B cell (primary cell): ENCODE measurements at regions not wholly inside any gene's neighbourhood (a gene's known extent, or its start where the extent isn't known, plus 50 kb on each side); places are given as distances from the start of the nearest gene placed in this dataset.

Experiments
- ATAC-seq: fragments of 200-7000 bp; cut with Tn5 transposase; one replicate; pipeline ENCODE4 v1.10.0; 2021; ENCODE audit warnings: low read depth, mild to moderate bottlenecking, moderate number of reproducible peaks, moderate library complexity
- CTCF ChIA-PET: fragments of 350-600 bp; sonication (Branson Sonifier 250); formaldehyde crosslinking; loops from one replicate; lab custom pipeline; 2021; ENCODE audit warnings: antibody characterized with exemption, inconsistent platforms; lab: Charles Lee
- POLR2A ChIA-PET: fragments of 350-600 bp; sonication (Branson Sonifier 250); formaldehyde crosslinking; loops from one replicate; lab custom pipeline; 2021; ENCODE audit warnings: antibody characterized with exemption; lab: Charles Lee
- DNase-seq: peaks from one replicate; pipeline ENCODE4 v3.0.0; 2013
- H2AFZ ChIP-seq: 2 replicates; pipeline ENCODE4 v1.6.1; 2012; ENCODE audit warnings: mild to moderate bottlenecking, low read depth, low read length; ENCODE audit not compliant: insufficient read depth, poor library complexity, severe bottlenecking
- H3K27ac ChIP-seq, 2 donors: 1 replicate in 1 of 2; 2 replicates in 1 of 2; pipeline ENCODE4 v1.5.1; 2012 to 2013; ENCODE audit warnings: low read length in 2 of 2, mild to moderate bottlenecking in 2 of 2, moderate library complexity in 1 of 2
- H3K27me3 ChIP-seq, 4 experiments: fragments of 200-600 bp in 1 of 4; sonication (generic) in 1 of 4; replicated peaks in 1 of 4; 1 replicate in 2 of 4; 2 replicates in 2 of 4; pipeline versions ENCODE4 v1.6.1 to v1.7.0; 2013 to 2016; ENCODE audit warnings: low read length in 3 of 4, mild to moderate bottlenecking in 2 of 4, mixed read lengths in 1 of 4, moderate library complexity in 1 of 4; ENCODE audit not compliant: insufficient read depth in 4 of 4, control insufficient read depth in 3 of 4; ENCODE audit errors: control extremely low read depth in 1 of 4
- H3K36me3 ChIP-seq, 2 experiments: replicated peaks in 1 of 2; 1 replicate in 1 of 2; 2 replicates in 1 of 2; pipeline versions ENCODE4 v1.6.1 to v1.7.1; 2013; ENCODE audit warnings: low read length in 1 of 2; ENCODE audit not compliant: insufficient read depth in 2 of 2, control insufficient read depth in 1 of 2; ENCODE audit errors: control extremely low read depth in 1 of 2, extremely low read depth in 1 of 2
- H3K4me1 ChIP-seq, 2 donors: fragments of 200-600 bp in 1 of 2; sonication (generic) in 1 of 2; 1 replicate in 1 of 2; 2 replicates in 1 of 2; pipeline versions ENCODE4 v1.5.1 to v1.6.1; 2013 to 2017; ENCODE audit warnings: low read length in 2 of 2; ENCODE audit not compliant: control insufficient read depth in 2 of 2, insufficient read depth in 2 of 2
- H3K4me2 ChIP-seq: replicated peaks from 2 replicates; pipeline ENCODE3; 2012; ENCODE audit warnings: mild to moderate bottlenecking, low read depth, low read length; ENCODE audit not compliant: poor library complexity, severe bottlenecking
- H3K4me3 ChIP-seq, 5 experiments: fragments of 200-600 bp in 1 of 5; sonication (generic) in 1 of 5; 1 replicate in 3 of 5; 2 replicates in 2 of 5; pipeline versions ENCODE4 v1.5.1 to v1.7.0; 2011 to 2016; ENCODE audit warnings: low read length in 4 of 5, mild to moderate bottlenecking in 4 of 5, low read depth in 2 of 5, control low read depth in 1 of 5, moderate library complexity in 1 of 5; ENCODE audit not compliant: insufficient read depth in 1 of 5; ENCODE audit errors: control extremely low read depth in 1 of 5, extremely low read depth in 1 of 5
- H3K79me2 ChIP-seq: fragments of 200-600 bp; sonication (generic); one replicate; pipeline ENCODE4 v1.6.0; 2016; ENCODE audit warnings: low read length; ENCODE audit not compliant: control insufficient read depth, insufficient read depth
- H3K9ac ChIP-seq: fragments of 200-600 bp; sonication (generic); 2 replicates; pipeline ENCODE4 v1.6.1; 2017; ENCODE audit warnings: mild to moderate bottlenecking, low read length, moderate library complexity
- H3K9me3 ChIP-seq, 3 donors: one replicate each; pipeline versions ENCODE4 v1.6.1 to v1.7.1; 2013; ENCODE audit warnings: low read length in 2 of 3; ENCODE audit not compliant: control insufficient read depth in 2 of 3, insufficient read depth in 1 of 3; ENCODE audit errors: control extremely low read depth in 1 of 3
- H4K20me1 ChIP-seq: 2 replicates; pipeline ENCODE4 v1.6.0; 2012; ENCODE audit warnings: mild to moderate bottlenecking, low read length; ENCODE audit not compliant: insufficient read depth, control insufficient read depth, poor library complexity, severe bottlenecking
- H3K27ac Mint-ChIP-seq: one replicate; pipeline ENCODE4 v1.8.0; 2021; ENCODE audit warnings: mixed read lengths
- H3K27me3 Mint-ChIP-seq: one replicate; pipeline ENCODE4 v1.8.0; 2021; ENCODE audit warnings: mixed read lengths
- H3K4me1 Mint-ChIP-seq: one replicate; pipeline ENCODE4 v1.8.0; 2021; ENCODE audit warnings: mixed read lengths
- H3K4me3 Mint-ChIP-seq: one replicate; pipeline ENCODE4 v1.8.0; 2021; ENCODE audit warnings: mixed read lengths
- H3K9me3 Mint-ChIP-seq: one replicate; pipeline ENCODE4 v1.8.0; 2022; ENCODE audit warnings: mixed read lengths; ENCODE audit not compliant: insufficient read depth
- EZH2 ChIP-seq: IDR thresholded peaks from 2 replicates; pipeline ENCODE4 v1.6.1; 2012; ENCODE audit warnings: borderline replicate concordance, low read depth, mild to moderate bottlenecking, moderate library complexity, low read length; ENCODE audit not compliant: insufficient read depth, poor library complexity, severe bottlenecking
- WGBS: methylation state at CpG from one replicate; pipeline ENCODE4 v1.1.5; 2013; ENCODE audit warnings: missing lambda C conversion rate; ENCODE audit not compliant: insufficient coverage; 5-methylcytosine and 5-hydroxymethylcytosine counted together
- intact Hi-C: fragments of 100-400 bp; cut with micrococcal nuclease; formaldehyde crosslinking; loops from one replicate; pipeline ENCODE4 v1.10.0; 2022
- TF ChIP-seq, protein P1 (sequence below): fragments of 200-600 bp; IDR thresholded peaks from one replicate; pipeline ENCODE4 v1.8.0; 2022; ENCODE audit warnings: antibody characterized with exemption, mild to moderate bottlenecking

DNA sequence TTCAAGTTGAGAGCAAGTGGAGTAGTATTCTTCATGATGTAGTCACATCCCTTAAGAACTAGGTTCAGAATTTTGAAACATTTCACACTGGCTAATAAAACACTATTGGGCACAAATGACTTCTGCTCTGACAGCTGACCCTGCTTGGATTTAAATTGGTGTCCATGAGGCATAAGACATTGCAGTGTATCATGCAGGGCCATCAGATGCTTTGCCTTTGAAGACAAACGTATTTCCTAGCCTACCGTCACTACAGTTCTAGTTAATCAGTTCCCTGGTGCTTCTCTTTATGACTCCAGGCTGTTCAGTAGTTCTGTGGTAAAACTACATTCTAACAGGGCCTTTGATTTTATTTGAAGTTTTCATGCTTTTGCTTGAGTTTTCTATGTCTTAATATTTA lies 168.5 kb upstream of the ZNF804B start:
- H3K4me1 Mint-ChIP-seq, result no peaks in the 10 kb centered on the region
- Histone ChIP-seq H4K20me1 (no peaks in the 10 kb centered on the region), H3K4me1 (no peaks in the 10 kb centered on the region), H3K27ac (no peak overlapping the region), H3K79me2 (no peaks in the 10 kb centered on the region), H3K27me3 (no peaks in the 10 kb centered on the region), H3K9me3 (no peaks in the 10 kb centered on the region), H3K4me2 (no peak overlapping the region), H3K9ac (no peak overlapping the region), H3K36me3 (no peaks in the 10 kb centered on the region), H2AFZ (no peak overlapping the region), H3K4me3 (no peak overlapping the region)
- TF ChIP-seq, protein P1, sequence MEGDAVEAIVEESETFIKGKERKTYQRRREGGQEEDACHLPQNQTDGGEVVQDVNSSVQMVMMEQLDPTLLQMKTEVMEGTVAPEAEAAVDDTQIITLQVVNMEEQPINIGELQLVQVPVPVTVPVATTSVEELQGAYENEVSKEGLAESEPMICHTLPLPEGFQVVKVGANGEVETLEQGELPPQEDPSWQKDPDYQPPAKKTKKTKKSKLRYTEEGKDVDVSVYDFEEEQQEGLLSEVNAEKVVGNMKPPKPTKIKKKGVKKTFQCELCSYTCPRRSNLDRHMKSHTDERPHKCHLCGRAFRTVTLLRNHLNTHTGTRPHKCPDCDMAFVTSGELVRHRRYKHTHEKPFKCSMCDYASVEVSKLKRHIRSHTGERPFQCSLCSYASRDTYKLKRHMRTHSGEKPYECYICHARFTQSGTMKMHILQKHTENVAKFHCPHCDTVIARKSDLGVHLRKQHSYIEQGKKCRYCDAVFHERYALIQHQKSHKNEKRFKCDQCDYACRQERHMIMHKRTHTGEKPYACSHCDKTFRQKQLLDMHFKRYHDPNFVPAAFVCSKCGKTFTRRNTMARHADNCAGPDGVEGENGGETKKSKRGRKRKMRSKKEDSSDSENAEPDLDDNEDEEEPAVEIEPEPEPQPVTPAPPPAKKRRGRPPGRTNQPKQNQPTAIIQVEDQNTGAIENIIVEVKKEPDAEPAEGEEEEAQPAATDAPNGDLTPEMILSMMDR, result no peak
- TF ChIP-seq EZH2, result no peak
- no peak overlapping the region for H3K4me3 Mint-ChIP-seq
- H3K27ac Mint-ChIP-seq, result no peak overlapping the region
- intact Hi-C loops, result no loop called here
- ATAC-seq (no peak), DNase-seq (no peak)
- H3K27me3 Mint-ChIP-seq, result no peaks in the 10 kb centered on the region
- WGBS, result no CpG with 5 or more reads among the region's 2 CpGs
- ChIA-PET POLR2A (no interaction called here), CTCF (no interaction called here)
- H3K9me3 Mint-ChIP-seq, result peaks cover 2% of the 10 kb centered on the region

DNA sequence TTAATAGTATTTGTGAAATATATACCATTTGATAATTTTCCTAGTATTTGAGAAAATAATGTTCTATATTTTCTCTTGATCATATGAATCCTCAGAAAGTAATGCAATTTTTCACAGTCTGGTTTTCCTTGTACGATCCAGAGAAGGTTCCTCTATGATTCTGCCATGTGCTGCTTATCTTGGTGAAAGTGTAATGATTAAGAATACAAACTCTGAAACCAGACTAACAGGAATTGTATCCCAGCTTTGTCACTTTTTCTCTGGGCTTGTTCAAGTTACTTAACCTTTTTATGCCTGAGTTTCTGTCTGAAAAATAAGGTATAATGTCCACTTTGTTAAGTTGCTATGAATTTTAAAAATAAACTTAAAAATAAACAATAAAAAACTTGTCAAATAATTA lies 169.6 kb upstream of the ZNF804B start:
- H3K27ac Mint-ChIP-seq, result no peak overlapping the region
- no peaks in the 10 kb centered on the region for H3K4me1 Mint-ChIP-seq
- Histone ChIP-seq H3K9ac (no peak overlapping the region), H3K4me2 (no peak overlapping the region), H3K4me1 (no peaks in the 10 kb centered on the region), H3K79me2 (no peaks in the 10 kb centered on the region), H3K27me3 (no peaks in the 10 kb centered on the region), H3K36me3 (no peaks in the 10 kb centered on the region), H3K4me3 (no peak overlapping the region), H2AFZ (no peak overlapping the region), H4K20me1 (no peaks in the 10 kb centered on the region), H3K27ac (no peak overlapping the region), H3K9me3 (no peaks in the 10 kb centered on the region)
- intact Hi-C loops, result no loop called here
- DNase-seq, result no peak
- ChIA-PET POLR2A (no interaction called here), CTCF (no interaction called here)
- no CpG with 5 or more reads among the region's 1 CpG for WGBS
- no peak for ATAC-seq
- peaks cover 2% of the 10 kb centered on the region for H3K9me3 Mint-ChIP-seq
- H3K27me3 Mint-ChIP-seq, result no peaks in the 10 kb centered on the region
- TF ChIP-seq, protein P1, result no peak
- no peak for TF ChIP-seq EZH2
- H3K4me3 Mint-ChIP-seq, result no peak overlapping the region
